Ascending aorta (tissue), 2 donors: ENCODE measurements at regions not wholly inside any gene's neighbourhood (a gene's known extent, or its start where the extent isn't known, plus 50 kb on each side); places are given as distances from the start of the nearest gene placed in this dataset.

Source experiments
- DNase-seq, 2 donors: peaks; one replicate each; pipeline ENCODE4 v3.0.0-alpha.2; 2019; ENCODE audit warnings: low spot score in 2 of 2
- H3K27ac ChIP-seq, 2 donors: fragments of 200-600 bp; sonication (generic); one replicate each; pipeline ENCODE4 v1.5.1; 2016 to 2017; ENCODE audit warnings: mild to moderate bottlenecking in 1 of 2
- H3K27me3 ChIP-seq: fragments of 200-600 bp; sonication (generic); one replicate; pipeline ENCODE4 v1.5.1; 2017
- H3K36me3 ChIP-seq, 2 donors: fragments of 200-600 bp; sonication (generic); one replicate each; pipeline ENCODE4 v1.5.1; 2016
- H3K4me1 ChIP-seq, 2 donors: fragments of 200-600 bp; sonication (generic); one replicate each; pipeline ENCODE4 v1.5.1; 2016 to 2017; ENCODE audit warnings: mild to moderate bottlenecking in 1 of 2
- H3K4me3 ChIP-seq, 2 donors: fragments of 200-600 bp; sonication (generic); one replicate each; pipeline ENCODE4 v1.5.1; 2016 to 2017; ENCODE audit warnings: mild to moderate bottlenecking in 1 of 2
- H3K9me3 ChIP-seq, 2 donors: fragments of 200-600 bp; sonication (generic); one replicate each; pipeline ENCODE4 v1.5.1; 2016
- intact Hi-C: fragments of 100-400 bp; cut with DNase I; formaldehyde crosslinking; loops from one replicate; pipeline ENCODE4 v1.15.1; 2023
- TF ChIP-seq, protein P1 (sequence below), 3 experiments: fragments of 200-600 bp in 2 of 3; fragments of 450-650 bp in 1 of 3; sonication (generic) in 2 of 3; IDR thresholded peaks; one replicate each; pipeline ENCODE4 v1.5.1; 2016 to 2019; ENCODE audit warnings: antibody characterized with exemption in 3 of 3, mild to moderate bottlenecking in 1 of 3, moderate library complexity in 1 of 3

GRCh38 chr6:44676246-44676790, 288.8 kb downstream of the CDC5L start:
- Histone ChIP-seq H3K36me3 (no peaks in the 10 kb centered on the region), H3K27ac (no peak overlapping the region), H3K4me3 (no peak overlapping the region), H3K27me3 (no peaks in the 10 kb centered on the region), H3K9me3 (no peaks in the 10 kb centered on the region), H3K4me1 (no peaks in the 10 kb centered on the region)
- TF ChIP-seq, protein P1, sequence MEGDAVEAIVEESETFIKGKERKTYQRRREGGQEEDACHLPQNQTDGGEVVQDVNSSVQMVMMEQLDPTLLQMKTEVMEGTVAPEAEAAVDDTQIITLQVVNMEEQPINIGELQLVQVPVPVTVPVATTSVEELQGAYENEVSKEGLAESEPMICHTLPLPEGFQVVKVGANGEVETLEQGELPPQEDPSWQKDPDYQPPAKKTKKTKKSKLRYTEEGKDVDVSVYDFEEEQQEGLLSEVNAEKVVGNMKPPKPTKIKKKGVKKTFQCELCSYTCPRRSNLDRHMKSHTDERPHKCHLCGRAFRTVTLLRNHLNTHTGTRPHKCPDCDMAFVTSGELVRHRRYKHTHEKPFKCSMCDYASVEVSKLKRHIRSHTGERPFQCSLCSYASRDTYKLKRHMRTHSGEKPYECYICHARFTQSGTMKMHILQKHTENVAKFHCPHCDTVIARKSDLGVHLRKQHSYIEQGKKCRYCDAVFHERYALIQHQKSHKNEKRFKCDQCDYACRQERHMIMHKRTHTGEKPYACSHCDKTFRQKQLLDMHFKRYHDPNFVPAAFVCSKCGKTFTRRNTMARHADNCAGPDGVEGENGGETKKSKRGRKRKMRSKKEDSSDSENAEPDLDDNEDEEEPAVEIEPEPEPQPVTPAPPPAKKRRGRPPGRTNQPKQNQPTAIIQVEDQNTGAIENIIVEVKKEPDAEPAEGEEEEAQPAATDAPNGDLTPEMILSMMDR (IDR thresholded peaks at IDR 0.05), result no peak
- DNase-seq, result no peak
- intact Hi-C loops, result no loop called here

GRCh38 chr6:44676826-44677433, 289.4 kb downstream of the CDC5L start:
- DNase-seq, result no peak
- no peaks in the 10 kb centered on the region for H3K4me1 ChIP-seq
- intact Hi-C loops, result no loop called here
- no peak overlapping the region for H3K27ac ChIP-seq
- no peaks in the 10 kb centered on the region for H3K36me3 ChIP-seq
- TF ChIP-seq, protein P1 (IDR thresholded peaks at IDR 0.05), result no peak
- no peaks in the 10 kb centered on the region for H3K9me3 ChIP-seq
- no peak overlapping the region for H3K4me3 ChIP-seq
- no peaks in the 10 kb centered on the region for H3K27me3 ChIP-seq

GRCh38 chr6:44678252-44678935, 290.9 kb downstream of the CDC5L start:
- no peaks in the 10 kb centered on the region for H3K9me3 ChIP-seq
- intact Hi-C loops, result no loop called here
- no peaks in the 10 kb centered on the region for H3K36me3 ChIP-seq
- TF ChIP-seq, protein P1 (IDR thresholded peaks at IDR 0.05), result no peak
- no peak overlapping the region for H3K27ac ChIP-seq
- no peak overlapping the region for H3K4me3 ChIP-seq
- no peaks in the 10 kb centered on the region for H3K27me3 ChIP-seq
- no peak for DNase-seq
- H3K4me1 ChIP-seq, result no peaks in the 10 kb centered on the region

DNA sequence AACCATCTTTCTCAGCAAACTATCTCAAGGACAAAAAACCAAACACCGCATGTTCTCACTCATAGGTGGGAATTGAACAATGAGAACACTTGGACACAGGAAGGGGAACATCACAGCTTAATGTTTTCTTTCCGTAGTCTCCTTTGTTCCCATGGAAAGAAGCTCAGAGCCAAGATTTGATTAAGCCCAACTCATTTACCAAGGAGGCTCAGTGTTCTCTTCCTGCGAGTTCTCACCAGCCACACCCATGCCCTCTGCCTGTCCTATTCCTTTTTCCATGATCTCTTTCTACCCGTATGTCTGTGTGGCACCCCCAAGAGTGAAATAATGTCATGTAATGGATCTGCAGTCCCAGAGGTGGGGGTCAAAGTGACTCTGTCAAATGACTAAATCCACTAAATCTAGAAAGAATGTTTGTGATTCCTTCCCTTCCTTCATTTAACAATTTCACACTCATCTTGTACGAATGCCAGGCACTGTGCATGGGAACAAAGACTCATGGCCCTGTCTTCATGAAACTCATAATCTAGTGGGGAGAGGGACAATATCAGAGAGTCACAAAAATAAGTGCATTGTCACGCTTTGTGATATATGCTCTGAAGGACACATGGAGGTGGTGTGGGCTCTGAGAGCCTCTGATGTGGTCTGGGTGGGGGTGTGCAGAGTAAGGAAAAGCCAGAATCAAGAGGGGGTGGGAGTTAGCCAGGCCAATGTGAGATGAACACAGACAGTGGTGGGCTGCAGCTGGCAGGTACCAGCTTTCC, 292.1 kb downstream of the CDC5L start:
- H3K36me3 ChIP-seq, result no peaks in the 10 kb centered on the region
- H3K9me3 ChIP-seq, result no peaks in the 10 kb centered on the region
- H3K27me3 ChIP-seq, result no peaks in the 10 kb centered on the region

GRCh38 chr6:44680202-44680720, 292.8 kb downstream of the CDC5L start:
- no peak overlapping the region for H3K27ac ChIP-seq
- H3K9me3 ChIP-seq, result no peaks in the 10 kb centered on the region
- H3K36me3 ChIP-seq, result no peaks in the 10 kb centered on the region
- H3K27me3 ChIP-seq, result no peaks in the 10 kb centered on the region
- no peak overlapping the region for H3K4me3 ChIP-seq
- no peak for DNase-seq
- intact Hi-C loops, result no loop called here
- TF ChIP-seq, protein P1 (IDR thresholded peaks at IDR 0.05), result no peak
- no peaks in the 10 kb centered on the region for H3K4me1 ChIP-seq

More for the DNA sequence above, 292.1 kb downstream of the CDC5L start:
- TF ChIP-seq, protein P1 (IDR thresholded peaks at IDR 0.05), result no peak
- no peak for DNase-seq
- no peaks in the 10 kb centered on the region for H3K4me1 ChIP-seq
- H3K4me3 ChIP-seq, result no peak overlapping the region
- H3K27ac ChIP-seq, result no peak overlapping the region
- intact Hi-C loops, result no loop called here
